HFF-Myc (cell line): ENCODE measurements at regions not wholly inside any gene's neighbourhood (a gene's known extent, or its start where the extent isn't known, plus 50 kb on each side); places are given as distances from the start of the nearest gene placed in this dataset.

Source experiments
- DNase-seq: peaks from one replicate; pipeline ENCODE4 v3.0.0-alpha.2; 2011; ENCODE audit warnings: low read depth; ENCODE audit errors: extremely low read depth
- H3K4me3 ChIP-seq: replicated peaks from 2 replicates; pipeline ENCODE4 v1.5.1; 2011; ENCODE audit warnings: low read depth, mild to moderate bottlenecking, control low read depth, low read length
- CTCF ChIP-seq: IDR thresholded peaks from 2 replicates; pipeline ENCODE4 v1.5.1; 2012; ENCODE audit warnings: mild to moderate bottlenecking, low read depth, low read length, control low read depth; ENCODE audit errors: missing control alignments

GRCh38 chr18:78890388-78890787 is 89.2 kb upstream of the SALL3 start:
- TF ChIP-seq CTCF = no peak
- H3K4me3 ChIP-seq = no peak overlapping the region
- no peak for DNase-seq

- no peak for TF ChIP-seq CTCF
- no peak overlapping the region for H3K4me3 ChIP-seq
- DNase-seq = no peak
Measured at GRCh38 chr18:78891185-78891762, 88.3 kb upstream of the SALL3 start.

GRCh38 chr18:78892177-78892576 is 87.4 kb upstream of the SALL3 start:
- no peak for DNase-seq
- no peak for TF ChIP-seq CTCF
- H3K4me3 ChIP-seq = no peak overlapping the region

DNA sequence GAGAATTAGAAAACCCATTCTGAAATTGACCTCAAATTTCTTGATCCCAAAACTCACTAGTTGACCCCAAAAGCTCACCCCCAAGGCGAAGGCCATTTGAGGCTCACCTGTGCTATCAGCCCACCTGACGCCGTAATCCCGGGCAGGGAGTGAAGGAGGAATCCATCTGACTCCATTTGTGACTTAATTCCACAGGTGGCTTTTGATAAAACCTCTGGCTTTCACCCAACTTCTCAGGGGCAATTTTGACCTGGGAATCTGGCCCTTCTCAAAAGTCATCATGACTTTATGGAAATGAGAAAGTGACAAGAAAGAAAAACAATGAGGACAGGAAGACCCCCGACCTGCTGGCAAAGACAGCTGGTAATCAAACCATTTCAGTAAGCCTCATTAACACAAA is 86.9 kb upstream of the SALL3 start:
- no peak for TF ChIP-seq CTCF
- H3K4me3 ChIP-seq = no peak overlapping the region
- no peak for DNase-seq

DNA sequence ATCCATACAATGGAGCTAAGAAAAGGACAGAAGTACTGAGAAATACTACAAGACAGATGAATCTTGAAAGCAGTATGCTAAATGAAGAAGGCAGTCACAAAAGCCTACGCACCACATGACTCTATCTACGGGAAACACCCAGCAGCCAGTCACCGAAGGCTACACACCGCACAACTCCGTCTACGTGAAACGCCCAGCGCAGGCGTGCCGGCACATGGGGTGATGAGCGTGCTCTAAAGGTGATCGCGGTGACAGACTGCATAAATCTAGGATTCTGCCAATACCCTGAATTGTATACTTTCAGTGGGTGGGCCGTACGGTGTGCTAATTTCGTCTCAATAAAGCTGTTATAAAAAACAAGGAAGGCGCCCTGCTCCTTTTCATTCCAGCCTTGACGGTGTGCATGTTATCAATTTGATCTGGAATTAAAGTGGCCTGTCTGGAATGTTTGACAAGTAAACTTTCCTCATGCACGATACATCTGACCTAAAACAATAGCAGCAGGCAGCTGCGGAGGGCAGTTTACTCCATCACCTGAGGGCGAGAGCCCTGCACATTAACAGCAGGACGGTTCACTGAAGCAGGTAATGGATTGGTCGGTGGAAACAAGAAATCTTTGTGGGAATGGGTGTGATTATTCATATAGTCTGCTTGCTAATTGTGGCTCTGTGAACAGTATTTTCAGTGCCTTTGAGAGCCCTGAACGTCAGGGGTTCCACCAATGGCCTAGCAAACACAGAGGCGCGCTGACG is 86.2 kb upstream of the SALL3 start:
- DNase-seq = no peak
- no peak overlapping the region for H3K4me3 ChIP-seq
- TF ChIP-seq CTCF = no peak

- TF ChIP-seq CTCF = no peak
- no peak for DNase-seq
- H3K4me3 ChIP-seq = no peak overlapping the region
Measured at GRCh38 chr18:78894033-78894305, 85.6 kb upstream of the SALL3 start.
